ENCODE measurements at regions not wholly inside any gene's neighbourhood (a gene's known extent, or its start where the extent isn't known, plus 50 kb on each side); places are given as distances from the start of the nearest gene placed in this dataset.

DNA sequence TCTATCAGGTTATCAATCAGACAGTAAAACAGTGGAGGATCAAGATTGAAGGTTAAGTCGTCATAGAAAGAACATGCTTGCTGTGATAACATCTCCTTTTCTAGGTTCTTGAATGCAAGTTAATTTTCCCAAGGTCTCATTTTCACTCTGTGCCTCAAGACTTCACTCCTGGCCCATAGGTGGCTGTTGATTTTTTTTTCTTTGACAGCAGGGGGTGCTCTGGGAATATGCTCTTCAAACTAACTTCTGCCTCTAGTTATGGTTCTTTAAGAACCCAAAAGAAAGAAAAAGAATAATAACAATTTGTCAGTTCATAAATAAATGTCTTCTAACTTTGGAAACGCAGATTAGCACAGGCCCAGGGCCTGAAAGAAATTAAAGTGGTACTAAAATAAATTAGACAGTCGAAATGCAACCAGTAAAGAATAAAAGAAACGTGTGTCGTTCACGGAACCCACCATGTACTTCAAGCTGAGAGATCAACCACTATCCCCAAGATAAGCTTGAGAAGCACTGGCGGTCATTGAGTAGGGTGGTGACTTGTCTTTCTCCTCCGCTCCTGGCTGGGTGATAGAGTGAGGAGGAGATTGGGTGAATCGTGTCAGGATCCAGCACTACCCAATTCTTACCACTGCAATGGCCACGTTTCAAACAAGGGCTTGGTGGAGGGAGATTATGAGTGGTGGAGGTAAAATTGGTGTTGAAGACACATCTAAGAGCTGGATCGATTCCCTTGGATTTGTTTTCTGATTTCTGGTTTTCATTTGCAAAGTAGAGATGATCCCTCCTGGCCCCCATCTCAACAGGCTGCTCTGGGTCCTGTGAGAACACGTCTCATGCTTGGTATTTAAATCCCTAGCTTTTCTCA is 93.4 kb upstream of the IRX4 start:
- DNase-seq (ENCODE audit: low read depth): no peak

GRCh38 chr5:1975406-1975715 is 92.6 kb upstream of the IRX4 start:
- no peak for DNase-seq (ENCODE audit: low read depth)

GRCh38 chr5:1974501-1975405 is 92.0 kb upstream of the IRX4 start:
- no peak for DNase-seq (ENCODE audit: low read depth)

DNA sequence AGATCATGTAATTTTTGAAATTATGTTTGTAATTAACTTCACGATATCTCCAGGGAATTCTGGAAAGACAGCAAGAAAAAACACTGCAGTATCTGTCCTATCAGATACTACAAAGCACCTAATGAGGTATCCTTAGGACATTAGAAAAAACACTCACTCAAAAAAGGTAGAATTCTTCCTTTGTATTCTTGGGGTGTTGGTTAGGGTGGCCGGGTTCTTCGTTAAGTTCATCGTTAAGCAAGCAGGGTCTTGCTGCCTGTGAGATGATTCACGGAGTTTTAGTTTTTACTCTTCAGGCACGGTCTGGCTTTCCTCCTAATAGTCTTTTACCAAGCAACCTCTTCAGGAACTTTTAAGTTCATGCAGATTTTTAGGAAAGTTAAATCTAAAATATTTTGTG is 91.4 kb upstream of the IRX4 start:
- no peak for DNase-seq (ENCODE audit: low read depth)

- DNase-seq (ENCODE audit: low read depth): no peak
Observed at GRCh38 chr5:1973391-1974013, 90.8 kb upstream of the IRX4 start.

DNA sequence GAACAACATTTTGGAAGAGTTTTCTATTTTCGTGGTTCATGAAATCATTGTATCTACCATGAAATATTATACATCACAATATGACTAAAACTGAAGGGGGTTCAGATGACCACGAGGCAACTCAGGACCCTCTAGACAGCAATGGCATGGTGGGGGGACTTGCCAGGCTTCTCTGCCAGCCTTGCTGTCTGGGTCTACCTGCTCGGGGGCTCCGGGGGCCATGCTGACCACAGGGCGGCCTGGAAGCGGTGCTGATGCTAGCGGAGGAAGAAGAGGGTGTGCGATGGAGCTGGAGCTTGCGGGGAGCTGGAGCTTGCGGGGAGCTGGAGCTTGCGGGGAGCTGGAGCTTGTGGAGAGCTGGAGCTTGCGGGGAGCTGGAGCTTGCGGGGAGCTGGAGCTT is 89.2 kb upstream of the IRX4 start:
- DNase-seq (ENCODE audit: low read depth): no peak

- no peak for DNase-seq (ENCODE audit: low read depth)
Observed at GRCh38 chr5:1967736-1968135, 85.0 kb upstream of the IRX4 start.

- DNase-seq (ENCODE audit: low read depth): no peak
Observed at GRCh38 chr5:1966461-1966860, 83.7 kb upstream of the IRX4 start.

DNA sequence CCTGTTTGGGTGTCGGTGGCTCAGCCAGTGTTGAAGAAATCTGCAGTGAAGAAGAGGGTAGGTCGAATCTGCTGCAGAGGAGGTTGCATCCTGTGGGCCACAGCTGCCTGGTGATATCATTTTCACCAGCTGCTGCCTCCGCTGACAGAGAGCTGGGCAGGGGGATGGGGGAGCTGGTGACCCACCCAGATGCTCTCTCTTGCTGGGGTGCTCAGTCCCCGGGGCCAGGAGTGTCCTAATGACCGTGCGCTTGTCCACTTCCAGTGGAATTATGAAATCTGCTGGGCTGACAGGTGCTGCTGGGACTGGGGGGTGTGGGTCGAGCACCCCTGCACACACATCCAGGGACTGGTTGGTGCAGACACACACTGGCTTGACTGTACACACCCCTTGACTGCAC is 83.2 kb upstream of the IRX4 start:
- no peak for DNase-seq (ENCODE audit: low read depth)

DNA sequence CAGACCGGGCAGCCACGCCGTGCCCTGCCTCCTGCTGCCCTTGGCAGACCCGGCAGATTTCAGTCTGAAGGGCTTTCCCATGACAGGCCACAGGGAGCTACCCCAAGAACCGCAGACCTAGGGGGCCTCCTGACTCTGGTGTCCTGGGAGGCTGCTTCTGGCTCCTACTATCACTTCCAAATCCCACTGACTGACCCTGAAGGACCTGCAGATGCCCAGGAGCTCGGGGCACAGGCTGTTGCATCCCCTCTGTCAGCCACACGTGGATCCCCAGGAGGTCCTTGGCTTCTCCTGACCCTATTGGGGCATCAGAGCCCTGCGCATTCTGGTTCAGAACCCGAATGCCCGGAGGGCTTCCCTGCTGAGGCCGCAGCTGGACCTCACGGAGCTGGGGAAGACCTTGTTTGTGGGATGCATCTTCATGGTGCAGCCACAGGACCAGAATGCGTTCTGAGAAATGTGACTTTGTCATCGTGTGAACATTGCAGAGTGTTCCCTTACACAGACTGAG is 81.3 kb upstream of the IRX4 start:
- no peak for DNase-seq (ENCODE audit: low read depth)

GRCh38 chr5:1963358-1963757 is 80.6 kb upstream of the IRX4 start:
- DNase-seq (ENCODE audit: low read depth): no peak

DNA sequence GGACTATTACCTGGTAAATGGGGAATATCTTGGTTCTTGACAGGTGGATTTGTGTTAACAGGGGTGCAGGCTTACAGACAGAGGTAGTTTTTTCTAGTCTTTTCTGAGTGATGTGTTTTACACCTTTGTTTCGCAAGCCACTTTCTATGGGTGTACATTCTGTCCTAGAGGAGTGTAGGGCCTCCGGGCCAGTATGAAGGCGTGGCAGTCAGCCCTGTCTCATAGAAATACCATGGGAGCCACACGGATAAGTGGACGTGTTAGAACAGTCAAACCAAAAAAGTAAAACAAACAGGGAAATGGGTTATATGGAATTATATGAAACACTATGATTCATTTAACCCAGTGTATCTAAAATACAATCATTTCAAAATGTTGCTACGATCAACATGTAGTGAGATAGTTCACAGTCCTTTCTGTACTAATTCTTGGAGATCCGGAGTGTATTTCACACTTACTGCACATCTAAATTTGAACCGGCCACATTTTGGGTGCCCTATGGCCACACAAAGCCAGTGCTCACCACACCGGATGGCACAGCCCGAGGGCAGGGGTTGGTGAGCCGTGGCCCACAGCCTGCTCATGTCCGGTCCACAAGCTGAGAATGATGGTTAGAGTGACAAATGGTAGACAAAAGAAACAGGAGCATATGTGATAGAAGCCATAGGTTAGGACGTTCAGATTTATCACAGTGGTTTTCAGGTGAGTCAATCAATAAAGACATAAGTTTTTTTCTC is 80.1 kb upstream of the IRX4 start:
- DNase-seq (ENCODE audit: low read depth): no peak

DNA sequence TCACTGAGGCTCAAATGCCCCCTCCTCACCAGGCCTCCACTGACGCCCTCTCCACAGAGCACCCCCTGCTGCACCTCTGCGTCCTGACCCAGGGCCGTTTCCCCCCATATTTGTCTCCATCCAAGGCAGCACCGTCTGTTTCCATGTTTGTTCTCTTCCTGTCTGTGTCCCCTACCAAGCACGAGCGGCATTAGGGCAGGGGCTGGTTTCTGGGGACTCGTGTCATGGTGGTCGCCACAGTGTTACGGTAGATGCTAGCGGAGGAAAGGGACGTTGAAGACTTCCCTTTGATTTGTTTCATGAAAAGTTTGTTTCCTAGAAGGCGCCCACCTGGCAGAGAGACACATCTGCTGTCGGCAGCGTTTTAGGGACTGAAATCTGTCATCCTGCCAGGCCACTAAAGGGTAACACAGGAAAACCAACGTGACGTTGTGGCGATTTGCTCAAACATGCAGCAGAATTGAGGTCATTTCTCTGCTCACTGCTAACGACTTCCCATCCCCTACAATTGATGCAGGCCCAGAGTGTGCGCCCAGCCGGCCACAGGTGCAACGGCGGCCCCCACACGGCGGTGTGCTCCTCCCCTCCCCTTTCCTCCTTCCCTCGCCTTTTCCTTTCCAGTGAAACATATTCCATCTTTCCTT is 79.3 kb upstream of the IRX4 start:
- DNase-seq (ENCODE audit: low read depth): no peak

DNA sequence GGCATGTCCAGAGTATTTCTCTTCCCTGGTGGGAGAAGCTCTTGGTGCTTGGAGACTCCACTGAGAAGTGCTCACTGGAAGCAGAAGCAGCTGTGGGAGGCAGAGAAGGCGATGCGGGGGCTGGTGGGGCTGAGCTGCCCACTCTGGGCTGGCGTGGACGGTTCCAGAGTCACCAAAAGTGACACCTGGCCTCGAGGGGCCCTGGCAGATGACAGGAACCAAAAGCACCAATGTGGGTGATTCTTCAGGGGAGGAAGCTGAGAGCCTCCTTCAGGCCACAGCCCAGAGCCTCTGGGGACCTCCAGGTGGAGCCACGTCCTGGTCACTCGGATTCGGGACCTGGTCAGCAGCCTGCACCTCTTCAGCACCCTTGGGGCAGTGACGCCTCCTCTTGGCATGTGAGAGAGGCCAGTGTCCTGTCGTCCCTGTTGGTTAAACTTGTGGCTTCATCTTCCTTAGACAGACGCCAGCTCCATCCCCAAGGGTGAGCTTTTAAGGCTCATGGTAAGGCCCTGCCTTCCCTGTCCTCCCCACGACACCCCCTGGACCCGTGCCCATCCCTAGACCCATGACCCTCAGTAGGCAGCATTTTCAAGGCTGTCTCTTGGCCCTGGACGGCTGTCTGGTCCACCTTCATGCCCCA is 78.7 kb upstream of the IRX4 start:
- DNase-seq (ENCODE audit: low read depth): no peak

DNA sequence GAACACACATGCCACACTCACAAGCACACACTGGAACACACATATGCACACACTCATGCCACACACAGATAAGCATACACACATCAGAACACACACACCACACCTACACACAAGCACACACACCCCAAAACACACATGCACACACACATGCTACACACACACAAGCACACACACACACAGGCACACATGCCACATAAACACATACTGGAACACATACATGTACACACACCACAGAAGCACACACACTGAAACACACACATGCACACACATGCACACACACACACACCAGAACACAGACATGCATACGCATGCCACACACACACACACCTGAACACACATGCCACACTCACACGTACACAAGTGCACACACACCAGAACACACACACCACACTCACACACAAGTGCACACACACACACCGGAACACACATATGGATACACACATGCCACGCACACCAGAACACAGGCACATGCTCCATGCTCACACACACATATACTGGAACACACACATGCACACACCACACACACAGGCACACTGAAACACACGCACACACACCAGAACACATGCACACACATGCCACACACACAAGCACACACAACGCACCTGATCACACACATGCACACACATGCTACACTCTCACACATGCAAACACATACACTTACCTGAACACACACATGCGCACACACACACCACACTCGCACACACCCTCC is 78.0 kb upstream of the IRX4 start:
- DNase-seq (ENCODE audit: low read depth): no peak

DNA sequence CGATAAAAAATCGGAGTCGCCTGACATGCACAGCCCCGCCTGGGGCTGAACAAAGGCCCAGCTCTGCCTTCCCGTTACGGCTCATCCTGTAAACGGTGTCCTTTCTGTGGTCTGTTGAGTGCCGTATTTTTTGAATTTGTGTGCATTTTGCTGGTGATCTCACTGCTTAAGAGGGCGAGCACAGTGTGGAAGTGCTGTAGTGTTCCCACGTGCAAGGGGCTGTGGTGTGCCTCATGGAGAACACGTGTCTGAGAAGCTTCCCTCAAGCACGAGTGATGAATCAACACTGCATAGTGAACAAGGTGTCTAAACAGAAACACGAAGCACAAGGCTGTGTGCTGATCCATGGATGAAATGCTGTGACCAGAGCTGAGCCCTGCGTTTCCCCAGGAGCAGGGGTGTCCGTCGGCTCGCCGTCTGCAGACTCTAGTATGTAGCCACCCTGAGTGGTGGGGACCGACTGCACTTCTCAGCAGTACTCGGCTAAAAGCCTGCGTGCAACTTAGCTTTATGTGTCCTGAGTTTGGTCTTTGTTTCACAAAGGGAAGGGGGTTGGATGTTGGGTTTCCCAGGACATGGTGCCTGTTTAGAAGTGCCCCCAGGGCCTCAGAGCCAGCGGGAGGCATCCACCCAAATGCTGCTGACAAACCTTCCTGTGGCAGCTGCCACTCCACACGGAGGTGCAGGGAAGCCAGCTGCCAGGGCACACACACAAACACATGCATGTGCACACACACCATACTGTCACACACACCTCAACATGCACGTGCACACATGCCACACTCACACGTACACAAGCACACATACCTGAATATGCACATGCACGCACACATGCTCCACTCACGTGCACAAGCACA is 77.2 kb upstream of the IRX4 start:
- DNase-seq (ENCODE audit: low read depth): no peak

DNA sequence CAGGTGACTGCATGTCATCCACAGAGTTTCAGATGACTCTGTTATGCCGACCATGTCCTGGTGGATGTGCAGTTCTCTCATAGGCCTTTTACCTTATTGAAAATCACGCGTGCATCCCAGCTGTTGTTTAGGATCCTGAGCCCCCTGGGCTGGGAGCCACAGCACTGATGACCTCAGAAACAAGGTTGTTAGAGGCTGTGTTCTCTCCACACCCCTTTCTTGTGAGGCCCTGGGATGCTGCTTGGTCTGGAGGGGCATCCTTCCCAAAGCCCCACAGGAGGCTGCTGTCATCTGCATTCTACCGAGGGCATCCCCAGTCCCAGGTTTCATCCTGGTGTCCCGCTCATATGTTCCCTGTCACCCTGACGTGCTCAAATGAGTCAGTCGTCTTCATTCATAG is 76.5 kb upstream of the IRX4 start:
- no peak for DNase-seq (ENCODE audit: low read depth)

DNA sequence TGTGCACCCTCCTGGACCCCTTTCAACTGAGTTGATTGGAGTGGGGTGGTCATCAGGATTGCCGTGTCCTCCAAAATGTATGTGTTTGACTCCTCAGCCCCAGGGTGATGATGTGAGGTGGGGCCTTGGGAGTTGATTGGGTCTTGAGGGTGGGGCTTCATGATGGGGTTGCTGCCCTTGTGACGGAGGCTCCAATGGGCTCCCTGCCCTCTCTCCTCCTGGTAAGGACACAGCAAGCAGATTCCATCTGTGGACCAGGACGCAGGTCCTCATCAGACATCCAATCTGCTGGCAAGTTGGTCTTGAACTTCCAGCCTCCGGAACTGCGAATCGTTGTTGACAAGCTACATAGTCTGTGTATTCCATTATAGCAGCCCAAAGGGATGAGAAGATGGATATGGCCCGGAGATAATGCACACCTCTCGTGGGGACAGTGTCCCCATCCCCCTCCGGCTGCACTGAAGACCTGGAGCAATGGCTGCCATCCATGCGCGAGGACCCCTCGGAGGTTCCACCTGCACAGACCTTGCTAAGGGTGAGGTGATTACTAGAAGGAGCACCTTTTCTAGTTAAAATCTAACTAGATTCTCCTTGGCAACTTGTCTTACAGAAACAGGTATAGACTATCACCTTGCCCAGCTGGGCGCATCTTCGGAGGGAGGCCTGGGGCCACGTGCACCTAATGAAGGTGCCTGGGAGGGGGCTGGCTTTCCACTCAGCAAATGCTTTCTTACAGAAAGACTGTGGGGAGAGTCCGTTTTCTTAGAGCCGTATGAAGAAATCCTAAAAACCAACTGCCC is 75.7 kb upstream of the IRX4 start:
- no peak for DNase-seq (ENCODE audit: low read depth)

DNA sequence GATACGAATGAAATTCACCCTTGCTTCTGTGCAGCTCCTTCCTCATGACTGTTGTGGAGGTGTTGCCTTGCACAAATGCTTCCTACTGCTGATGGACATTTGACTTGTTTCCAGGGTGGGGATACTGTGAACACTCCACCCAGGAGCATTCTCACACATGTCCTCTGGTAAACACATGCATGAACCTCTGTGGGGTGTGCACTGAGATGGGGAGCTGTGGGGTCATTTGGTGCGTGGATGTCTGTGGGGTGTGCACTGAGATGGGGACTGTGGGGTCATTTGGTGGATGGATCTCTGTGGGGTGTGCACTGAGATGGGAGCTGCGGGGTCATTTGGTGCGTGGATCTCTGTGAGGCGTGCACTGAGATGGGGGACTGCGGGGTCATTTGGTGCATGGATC is 72.9 kb upstream of the IRX4 start:
- no peak for DNase-seq (ENCODE audit: low read depth)

Measured in amniotic epithelial cell (primary cell).